AML-193 (cell line): ENCODE measurements at regions not wholly inside any gene's neighbourhood (a gene's known extent, or its start where the extent isn't known, plus 50 kb on each side); places are given as distances from the start of the nearest gene placed in this dataset.
"Not testable (repeated sequence)": the region's sequence is repeated elsewhere in the genome, so short reads cannot be mapped to it uniquely, and the experiment has no call there.

ENCODE experiments used
- DNase-seq, 2 experiments: peaks; one replicate each; lab custom pipeline; 2025; lab: John Stamatoyannopoulos, UW

DNA sequence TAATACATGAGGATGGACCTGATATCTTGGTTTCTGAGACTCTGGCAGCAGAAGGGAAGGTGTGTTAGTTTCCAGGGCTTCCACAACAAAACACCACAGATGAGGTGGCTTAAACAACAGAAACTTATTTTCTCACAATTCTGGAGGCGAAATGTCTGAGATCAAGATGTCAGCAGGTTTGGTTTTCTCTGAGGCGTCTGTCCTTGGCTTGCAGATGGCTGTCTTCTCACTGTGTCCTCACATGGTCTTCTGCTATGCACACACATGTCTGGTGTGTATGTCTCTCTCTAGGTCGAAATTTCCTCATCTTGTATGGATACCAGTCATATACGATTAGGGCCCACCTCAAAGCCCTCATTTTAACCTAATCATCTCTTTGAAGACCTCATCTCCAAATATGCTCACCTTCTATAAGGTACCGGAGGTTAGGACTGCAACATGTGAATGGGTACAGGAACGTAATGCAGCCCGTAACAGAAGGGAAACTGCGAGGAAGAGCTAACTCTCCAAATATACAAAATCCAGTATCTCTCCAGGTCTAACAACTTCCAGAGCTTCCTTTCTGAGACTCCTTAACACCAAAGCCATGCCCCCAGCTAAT, 139.8 kb upstream of the SMARCA2 start:
- DNase-seq = no peak

DNA sequence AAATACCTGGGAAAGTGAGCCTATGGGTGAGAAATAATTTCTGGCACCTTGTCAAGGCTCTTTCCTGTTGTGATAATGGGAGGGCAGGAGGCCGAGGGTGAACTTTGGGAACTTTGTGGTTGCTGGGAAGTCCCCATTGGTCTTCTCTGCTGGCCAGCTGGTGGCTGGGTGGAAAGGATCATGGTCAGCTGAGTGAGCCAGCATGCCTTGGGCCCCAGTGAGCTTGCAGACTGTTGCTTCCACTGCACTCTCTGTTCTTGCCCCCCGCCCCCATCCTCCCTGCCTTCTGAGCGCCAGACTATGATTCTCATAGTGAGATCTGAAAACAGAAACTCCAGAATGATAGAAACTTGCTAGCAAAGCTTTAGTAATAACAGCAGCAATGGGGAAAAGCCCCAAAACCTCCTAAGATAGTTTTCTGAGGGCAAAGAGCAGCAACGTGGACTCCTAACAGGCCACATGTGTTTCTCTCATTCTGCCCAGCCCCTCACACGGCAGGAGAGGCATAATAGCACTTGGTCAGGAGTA, 139.2 kb upstream of the SMARCA2 start:
- DNase-seq = no peak

DNA sequence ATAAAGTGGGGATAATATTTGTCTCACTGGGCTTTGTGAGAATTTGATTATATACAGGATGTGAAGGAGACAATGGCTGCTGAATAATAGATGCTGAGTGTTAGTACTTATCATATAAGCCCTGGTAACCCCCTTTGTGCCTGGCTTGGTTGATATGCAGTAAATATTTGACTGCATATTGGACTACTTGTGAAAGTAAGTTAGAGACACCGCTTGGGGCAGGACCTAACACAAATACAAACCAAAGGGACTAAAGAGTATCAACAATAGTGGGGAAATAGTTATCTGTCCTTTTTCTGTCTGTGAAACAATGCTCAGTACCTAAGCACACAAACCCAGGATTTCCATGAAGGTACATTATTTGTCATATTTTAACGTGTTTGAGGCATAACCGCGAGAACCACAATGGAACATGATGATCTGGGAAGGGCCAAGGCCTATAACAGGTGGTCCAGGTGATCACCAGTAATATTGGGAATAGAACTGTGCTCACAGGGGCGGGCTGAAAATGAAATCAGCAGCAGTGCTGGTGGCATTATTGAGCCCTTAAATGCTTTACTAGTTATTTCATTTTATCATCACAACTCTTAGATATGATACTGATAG, 138.2 kb upstream of the SMARCA2 start:
- DNase-seq = no peak

DNA sequence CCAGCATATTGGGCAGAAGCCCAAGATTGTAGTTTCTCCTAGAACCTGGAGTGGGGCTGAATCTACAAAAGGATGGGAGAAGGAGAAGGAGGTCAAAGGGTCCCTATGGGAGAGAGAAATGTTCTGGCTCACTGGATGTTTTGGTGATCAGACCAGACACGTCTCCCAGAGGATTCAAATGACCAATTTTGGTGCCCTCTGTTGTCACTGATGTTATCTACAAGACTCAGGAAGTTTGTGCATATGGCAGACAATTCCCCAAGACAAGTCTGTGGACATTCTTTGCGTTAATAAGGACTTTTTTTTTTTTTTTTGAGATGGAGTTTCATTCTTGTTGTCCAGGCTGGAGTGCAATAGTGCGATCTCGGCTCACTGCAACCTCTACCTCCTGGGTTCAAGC, 137.2 kb upstream of the SMARCA2 start:
- DNase-seq = no peak

DNA sequence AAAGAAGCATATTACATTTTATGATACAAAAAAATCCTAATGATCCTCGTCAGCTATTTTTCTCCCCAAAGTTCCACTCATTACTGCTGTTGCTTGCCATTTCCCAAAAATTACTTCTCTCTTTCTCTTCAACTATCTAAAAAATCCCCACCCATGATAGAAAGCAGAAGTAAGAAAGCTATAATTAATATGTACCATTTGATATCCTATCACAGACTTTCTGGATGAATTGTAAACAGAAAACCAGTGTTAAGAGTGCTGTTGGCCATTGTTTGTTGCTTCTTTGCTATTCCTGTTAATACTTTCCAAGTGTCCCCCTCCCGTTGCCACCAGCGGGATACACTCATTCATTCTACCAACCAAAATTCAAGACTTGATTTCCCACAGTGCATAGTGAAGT, 136.3 kb upstream of the SMARCA2 start:
- no peak for DNase-seq

DNA sequence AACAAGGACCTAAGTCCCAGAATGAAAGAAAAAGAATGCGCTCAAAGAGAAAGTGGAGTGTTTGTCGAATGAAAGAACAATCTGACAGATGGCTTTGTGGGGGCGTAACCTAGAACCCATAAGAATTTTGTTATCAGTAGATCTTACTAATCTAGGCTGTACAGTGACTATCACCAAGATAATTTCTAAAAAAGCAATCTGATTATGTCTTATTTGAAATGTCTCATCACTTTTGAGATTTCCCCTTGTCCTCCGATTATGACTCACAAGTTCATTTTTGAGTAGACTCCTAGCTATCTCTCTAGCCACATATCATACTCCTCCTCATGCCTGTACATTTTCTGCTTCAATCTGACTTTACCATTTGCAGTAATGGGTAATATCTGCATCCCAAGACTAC, 135.6 kb upstream of the SMARCA2 start:
- DNase-seq = no peak

DNA sequence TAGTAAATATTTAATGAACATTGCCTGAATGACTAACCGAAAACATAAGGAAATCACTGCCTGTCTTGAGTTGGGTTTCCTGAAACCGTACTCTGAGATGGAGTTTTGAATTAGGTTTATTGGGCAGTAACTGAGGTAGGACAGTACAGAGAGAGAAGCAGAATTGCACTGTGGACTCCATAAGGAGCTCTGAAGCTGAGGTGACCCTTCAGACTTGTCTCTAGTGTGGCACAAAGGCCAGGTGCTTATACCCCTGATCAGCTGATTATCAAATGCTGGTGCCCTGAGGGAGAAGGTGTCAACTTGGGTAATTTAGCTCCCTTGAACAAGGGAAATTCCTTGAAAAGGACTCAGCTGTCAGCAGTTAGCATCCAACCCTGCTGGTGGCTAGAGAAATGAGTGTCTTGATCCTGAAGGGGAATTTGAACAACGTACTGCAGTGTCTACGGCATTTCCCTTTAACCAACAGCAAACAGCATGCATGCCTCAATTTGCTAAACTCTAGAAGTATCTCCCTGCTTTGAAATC, 135.0 kb upstream of the SMARCA2 start:
- DNase-seq = no peak

DNA sequence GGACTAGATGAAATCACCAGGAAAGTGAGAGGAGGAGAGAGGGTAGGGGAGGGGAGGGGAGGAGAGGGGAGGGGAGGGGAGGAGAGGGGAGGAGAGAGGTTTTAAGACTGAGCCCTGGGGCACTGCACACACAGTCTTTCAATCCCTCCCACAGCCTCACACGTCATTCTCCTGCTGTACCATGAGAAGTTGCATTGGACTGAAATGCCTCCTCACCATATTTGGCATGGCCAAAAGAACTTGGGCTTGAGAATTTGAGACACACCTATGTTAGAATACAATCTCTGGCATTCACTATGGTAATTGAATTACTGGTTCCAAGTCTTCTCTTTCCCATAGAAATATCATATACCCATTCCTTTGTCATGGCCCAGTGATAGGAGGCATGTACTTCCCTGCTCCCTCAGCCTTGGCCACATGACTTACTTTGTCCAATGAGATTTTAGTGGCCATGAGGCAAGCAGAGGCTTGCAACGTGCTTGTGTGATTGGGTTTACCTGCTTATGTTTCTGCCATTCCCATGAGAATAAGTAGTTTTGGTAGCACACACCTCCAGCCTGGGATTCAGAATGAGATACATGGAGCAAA, 133.3 kb upstream of the SMARCA2 start:
- no peak for DNase-seq

DNA sequence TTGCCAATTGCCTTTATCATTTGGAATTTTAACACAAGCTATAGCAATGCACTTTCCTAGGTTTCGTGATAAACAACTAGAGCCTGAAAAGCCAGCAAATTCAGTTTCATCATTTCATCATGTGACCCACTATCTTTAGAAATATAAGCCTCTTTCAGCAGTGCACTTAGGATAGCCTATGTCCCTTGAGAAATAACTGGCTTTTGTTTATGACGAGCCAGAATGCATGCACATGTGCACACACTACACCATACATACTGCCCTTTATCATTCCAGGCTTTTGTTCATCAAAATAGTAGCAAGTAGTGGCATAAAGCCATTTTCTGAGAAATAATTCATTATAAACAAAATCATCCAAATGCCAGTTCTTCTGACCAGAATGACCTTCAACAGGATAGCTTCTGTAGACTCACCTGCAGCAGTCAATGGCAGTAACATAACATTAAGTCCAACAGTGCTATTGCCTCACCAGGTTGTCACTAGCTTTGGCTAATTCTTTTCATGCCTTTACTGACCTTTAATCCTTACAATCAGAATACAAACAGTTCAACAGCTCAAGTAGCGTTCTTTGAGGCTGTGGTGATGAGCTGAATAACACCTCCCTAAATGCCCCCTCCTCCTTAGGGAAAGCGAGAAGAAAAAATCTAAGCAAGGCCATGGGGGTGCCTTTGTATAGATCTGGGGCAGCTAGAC, 132.3 kb upstream of the SMARCA2 start:
- DNase-seq = no peak

DNA sequence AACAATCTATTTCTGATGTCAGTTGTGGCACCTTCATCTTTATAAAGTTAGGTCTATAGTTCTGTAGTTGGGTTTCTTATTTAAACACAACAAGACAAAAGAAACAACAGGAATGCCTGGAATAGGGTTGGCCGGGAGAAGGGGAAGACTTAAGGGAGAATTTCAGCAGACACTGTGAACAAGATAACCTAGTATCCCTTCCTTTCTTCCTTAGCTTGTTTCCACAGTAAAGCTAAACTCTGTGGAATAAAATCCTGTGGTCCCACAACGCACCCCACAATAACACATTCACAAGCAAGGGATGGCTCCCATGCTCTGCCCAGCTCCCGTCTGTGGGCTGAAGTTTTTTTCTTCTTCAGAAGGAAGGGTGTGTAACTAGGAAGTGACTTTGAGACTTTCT, 124.9 kb upstream of the SMARCA2 start:
- no peak for DNase-seq

DNA sequence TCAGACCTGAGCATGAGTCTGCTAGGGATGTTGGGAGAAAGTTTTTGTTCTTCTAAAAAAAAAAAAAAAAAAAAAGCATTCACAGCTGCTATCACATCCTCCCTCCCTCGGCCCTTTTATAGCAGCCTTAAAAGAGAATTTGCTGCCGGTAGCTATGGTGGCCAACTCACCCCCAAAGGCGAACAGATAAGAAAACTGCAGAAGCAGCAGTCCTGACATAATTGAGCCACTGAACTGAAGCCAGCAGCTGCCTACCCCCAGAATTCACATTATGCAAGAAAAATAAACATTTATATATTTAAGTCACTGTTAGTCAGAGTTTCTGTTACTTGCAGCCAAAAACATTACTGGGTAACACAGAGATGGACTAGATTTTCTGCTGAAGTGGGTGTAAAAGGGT, 124.3 kb upstream of the SMARCA2 start:
- no peak for DNase-seq

DNA sequence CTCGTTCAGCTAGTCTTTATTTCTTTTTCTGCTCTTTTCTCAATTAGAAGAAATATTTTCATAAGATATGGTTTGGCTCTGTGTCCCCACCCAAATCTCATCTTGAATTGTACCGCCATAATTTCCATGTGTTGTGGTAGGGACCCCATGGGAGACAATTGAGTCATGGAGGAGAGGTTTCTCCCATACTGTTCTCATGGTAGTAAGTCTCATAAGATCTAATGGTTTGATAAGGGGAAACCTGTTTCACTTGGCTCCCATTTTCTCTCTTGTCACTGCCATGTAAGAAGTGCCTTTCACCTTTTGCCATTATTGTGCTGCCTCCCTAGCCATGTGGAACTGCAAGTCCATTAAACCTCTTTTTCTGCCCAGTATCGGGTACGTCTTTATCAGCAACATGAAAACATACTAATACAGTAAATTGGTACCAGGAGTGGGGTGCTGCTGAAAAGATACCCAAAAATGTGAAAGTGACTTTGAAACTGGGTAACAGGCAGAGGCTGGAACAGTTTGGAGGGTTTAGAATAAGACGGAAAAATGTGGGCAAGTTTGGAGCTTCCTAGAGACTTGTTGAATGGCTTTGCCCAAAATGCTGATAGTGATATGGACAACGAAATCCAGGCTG, 112.0 kb upstream of the SMARCA2 start:
- not testable (repeated sequence) for DNase-seq

DNA sequence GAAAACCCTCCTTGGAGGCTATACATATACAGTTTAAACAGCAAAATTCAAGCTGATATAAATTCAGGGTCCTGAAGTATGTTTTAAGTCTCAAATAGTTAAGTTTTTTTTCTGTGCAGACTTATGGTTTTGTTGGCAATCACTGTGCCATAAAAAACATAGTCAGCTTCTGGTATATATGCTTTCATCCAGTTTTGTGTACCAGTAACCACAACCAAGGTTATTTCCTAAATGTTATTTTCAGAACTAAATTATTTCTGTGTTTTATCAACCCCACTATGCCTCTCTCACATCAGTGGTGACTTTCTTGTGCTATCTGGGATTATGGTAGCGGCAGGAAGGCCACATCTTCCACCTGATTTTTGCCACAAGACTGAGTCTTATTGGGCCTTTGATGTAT, 107.7 kb upstream of the SMARCA2 start:
- no peak for DNase-seq

DNA sequence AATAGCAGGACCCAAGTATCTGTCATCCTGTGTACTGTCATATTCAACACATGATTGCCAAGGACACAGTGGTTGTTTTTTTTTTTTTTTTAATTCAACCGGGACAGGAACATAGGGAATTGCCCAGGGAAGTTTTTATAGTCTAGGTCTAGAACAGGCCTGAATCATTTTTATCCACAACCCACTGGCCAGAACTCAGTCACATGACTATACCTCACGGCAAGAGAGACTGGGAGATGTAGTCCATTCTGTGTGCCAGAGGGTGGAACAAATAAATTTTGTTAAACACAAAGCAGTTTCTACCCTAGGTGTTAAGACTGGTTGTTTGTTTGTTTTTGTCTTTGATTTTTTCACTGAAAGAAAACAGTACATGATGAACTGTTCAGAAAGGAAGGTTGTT, 105.8 kb upstream of the SMARCA2 start:
- no peak for DNase-seq

DNA sequence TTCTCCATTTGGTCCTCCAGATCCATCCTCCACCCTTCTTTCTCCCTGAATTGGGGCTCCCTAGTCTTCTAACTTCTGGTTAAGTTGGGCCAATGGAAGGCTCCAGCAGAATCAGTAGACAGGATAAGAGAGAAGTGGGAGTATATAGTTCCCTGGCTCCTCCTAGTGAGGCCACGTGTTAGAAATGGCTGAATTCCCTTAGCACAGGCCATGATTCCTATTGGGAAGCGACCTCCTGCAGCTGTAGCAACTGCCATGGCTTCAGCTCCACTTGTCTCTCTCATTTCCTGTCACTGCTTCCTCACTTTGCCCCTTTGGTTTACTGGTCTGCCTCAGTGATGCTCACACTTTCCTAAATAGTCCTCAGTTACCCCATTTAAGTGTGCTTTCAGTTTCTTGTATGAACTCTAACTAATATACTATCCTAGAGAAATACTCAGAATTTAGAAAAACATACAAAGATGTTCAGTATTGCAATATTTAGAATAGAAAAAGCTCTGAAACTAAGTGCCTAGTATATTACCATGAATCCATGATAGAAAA, 104.8 kb upstream of the SMARCA2 start:
- no peak for DNase-seq

DNA sequence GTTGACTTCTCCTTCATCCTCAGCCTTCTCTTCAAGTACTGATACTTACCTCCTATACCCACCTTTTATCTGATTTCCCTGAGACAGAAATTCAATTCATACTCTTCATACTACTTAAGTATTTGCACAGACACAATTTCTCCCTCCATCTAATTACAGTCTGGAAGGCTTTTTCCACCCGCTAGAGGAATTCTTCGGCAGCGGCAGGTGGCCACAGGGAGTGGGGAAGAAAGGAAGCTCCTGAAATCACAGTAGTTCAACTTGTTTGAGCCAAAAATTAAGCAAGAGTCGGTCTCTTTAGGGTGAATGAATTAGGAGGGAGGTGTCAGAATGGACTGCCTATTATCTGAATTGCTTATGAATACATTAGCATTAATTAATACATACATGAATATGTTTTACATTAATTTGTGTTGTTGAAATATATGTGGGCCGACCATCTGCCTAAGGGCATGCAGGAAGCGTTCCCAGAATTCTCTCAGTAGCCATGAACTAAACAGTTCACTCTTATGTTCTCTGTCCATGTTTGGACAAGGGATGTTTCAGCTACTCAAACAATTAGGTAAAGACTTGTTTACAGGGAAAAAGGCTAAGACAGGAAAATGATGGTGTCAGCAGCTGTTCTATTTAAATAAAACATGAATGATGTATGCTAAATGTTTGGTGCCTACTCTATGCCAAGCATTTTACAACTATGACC, 101.4 kb upstream of the SMARCA2 start:
- DNase-seq = no peak

DNA sequence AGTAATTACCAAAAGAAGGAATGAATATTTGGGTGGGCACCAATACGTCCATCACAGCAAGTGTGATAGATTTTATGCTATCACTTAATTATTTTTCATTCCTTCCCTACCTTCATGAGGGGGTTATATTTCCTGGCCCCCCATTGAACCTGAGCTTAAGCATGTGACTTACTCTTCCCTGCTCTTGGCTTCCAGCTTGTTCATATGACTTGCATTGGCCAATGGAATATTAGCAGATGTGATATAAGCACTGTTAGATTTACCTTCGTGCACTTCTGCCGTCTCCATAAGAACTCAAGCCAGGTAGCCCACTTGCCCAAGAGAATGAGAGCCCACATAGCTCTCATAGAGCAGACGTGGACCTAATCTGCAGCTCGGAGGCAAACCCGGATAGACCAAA, 99.1 kb upstream of the SMARCA2 start:
- no peak for DNase-seq

DNA sequence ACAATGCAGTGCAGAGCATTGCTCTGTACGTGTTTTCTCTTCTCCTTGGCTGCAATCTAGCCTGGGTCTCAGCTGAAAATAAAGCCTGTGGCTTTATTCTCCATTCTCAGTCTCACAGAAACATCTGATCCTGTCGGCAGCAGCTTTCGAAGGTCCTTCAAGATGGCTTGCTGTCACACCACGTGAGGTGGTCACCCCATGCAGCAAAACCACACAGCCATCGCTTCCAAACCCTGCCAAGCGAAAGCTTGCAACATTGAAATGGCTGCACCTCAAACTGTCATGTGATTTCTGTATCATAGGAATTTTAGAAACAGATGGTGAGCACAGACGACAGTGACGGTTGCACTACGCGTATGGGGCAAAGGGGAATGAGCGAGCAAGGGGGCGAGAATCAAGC, 98.5 kb upstream of the SMARCA2 start:
- no peak for DNase-seq

DNA sequence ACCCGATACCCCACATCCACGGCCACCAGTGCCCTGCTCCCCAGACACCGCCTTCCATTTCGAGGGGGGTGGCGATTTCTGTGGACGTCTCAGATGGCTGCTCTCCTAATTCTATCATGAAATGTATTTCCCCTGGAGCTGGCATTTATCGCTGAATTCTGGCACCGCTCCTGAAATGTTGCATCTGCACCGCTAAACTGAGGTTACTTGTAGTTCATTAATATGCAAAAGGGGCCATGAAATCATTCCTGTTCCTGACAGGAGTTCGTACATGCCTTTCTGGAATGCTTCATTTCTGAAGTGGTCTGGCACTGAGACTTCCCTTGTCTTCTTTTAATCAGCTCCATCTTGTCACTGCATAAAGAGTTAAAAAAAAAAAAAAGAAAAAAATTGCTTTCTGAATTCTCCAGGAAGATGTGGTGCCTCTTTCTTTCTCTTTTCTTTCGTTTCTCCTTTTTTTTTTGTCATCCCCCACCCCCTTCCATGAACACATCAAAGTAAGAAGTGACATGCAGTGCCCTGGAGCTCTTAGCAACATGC, 97.7 kb upstream of the SMARCA2 start:
- no peak for DNase-seq

DNA sequence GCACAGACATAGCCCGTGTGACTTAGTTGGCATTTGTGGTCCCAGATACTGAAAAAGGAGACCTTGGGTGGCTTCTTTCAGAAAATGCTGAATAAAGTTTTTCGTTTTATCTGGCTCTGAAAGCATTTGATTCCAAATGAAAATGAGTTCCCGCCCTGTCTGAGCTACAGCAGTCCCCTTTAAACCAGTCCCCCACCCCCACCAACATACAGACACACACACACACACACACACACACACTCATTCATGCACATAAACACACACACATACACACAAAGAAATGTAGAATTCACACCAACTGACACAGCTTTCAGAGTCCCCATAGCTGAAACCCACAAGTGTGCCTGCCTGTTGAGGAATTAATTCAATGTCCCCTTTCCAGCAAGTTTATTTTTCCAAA, 97.0 kb upstream of the SMARCA2 start:
- no peak for DNase-seq

DNA sequence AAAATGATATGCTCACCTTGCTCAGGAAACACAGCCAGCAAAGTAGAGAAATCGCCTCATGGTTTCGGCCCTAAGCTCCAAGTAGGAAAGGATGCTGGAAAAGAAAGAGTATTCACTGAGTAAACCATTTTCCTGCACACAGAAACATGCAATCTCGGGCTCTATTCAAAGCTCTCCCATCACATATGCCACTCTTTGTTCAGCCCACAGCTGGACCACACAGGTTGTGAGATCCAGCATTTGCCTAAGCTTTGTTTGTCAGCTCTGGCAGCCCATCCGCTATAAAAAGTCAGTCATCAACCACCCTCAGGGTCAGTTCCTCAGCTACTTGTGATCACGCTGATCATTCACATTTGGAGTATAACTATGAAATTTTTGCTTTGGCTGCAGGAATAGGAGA, 96.5 kb upstream of the SMARCA2 start:
- DNase-seq = no peak
